Parathyroid adenoma (tissue), 2 donors: ENCODE measurements at regions not wholly inside any gene's neighbourhood (a gene's known extent, or its start where the extent isn't known, plus 50 kb on each side); places are given as distances from the start of the nearest gene placed in this dataset.
"Not testable (repeated sequence)": the region's sequence is repeated elsewhere in the genome, so short reads cannot be mapped to it uniquely, and the experiment has no call there.

ENCODE experiments used
- H2AFZ ChIP-seq: fragments of 300-600 bp; sonication (generic); one replicate; pipeline ENCODE4 v1.7.0; 2017; ENCODE audit warnings: antibody characterized with exemption, mild to moderate bottlenecking
- H3K27ac ChIP-seq: fragments of 300-600 bp; sonication (generic); one replicate; pipeline ENCODE4 v1.7.0; 2017
- H3K27me3 ChIP-seq: fragments of 300-600 bp; sonication (generic); one replicate; pipeline ENCODE4 v1.7.0; 2017; ENCODE audit warnings: low read length; ENCODE audit not compliant: control insufficient read depth, insufficient read depth
- H3K36me3 ChIP-seq: fragments of 300-600 bp; sonication (generic); one replicate; pipeline ENCODE4 v1.7.0; 2017; ENCODE audit warnings: low read length; ENCODE audit not compliant: control insufficient read depth, insufficient read depth
- H3K4me1 ChIP-seq: fragments of 300-600 bp; sonication (generic); one replicate; pipeline ENCODE4 v1.7.0; 2017; ENCODE audit warnings: control low read depth
- H3K4me2 ChIP-seq: fragments of 300-600 bp; sonication (generic); one replicate; pipeline ENCODE4 v1.7.0; 2017; ENCODE audit warnings: low read length
- H3K4me3 ChIP-seq: fragments of 300-600 bp; sonication (generic); one replicate; pipeline ENCODE4 v1.7.0; 2017; ENCODE audit warnings: low read depth, low read length
- H3K79me2 ChIP-seq: fragments of 300-600 bp; sonication (generic); one replicate; pipeline ENCODE4 v1.7.0; 2017; ENCODE audit warnings: control low read depth
- H3K9ac ChIP-seq: fragments of 300-600 bp; sonication (generic); one replicate; pipeline ENCODE4 v1.7.0; 2017; ENCODE audit warnings: mild to moderate bottlenecking
- H3K9me3 ChIP-seq: fragments of 300-600 bp; sonication (generic); one replicate; pipeline ENCODE4 v1.7.0; 2017; ENCODE audit warnings: low read length; ENCODE audit not compliant: control insufficient read depth
- TF ChIP-seq, protein P1 (sequence below): fragments of 300-600 bp; sonication (generic); IDR thresholded peaks from one replicate; pipeline ENCODE4 v1.7.0; 2017; ENCODE audit warnings: antibody characterized with exemption, mild to moderate bottlenecking
- donor health status: primary hyperparathyroidism.

DNA sequence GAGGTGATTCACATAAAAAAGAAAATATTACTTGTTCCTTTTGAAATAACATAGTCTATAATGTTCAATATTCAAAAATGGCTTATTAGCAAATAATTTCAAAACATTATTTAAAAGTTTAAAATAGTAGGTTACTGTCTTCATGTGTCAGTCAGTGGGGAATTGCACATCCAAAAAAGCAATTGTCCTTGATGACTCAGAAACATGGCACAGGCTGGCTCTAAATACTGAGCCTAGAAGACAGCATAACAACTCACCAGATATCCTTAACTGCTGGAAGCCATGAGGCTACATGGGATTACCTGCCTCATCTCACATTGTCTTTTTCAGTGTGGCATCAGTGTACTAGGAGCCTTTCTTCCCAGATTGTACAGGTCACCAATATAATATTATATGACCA lies 439.5 kb upstream of the RGMB start:
- no peaks in the 10 kb centered on the region for H3K79me2 ChIP-seq
- H3K4me2 ChIP-seq: no peak overlapping the region
- H3K9me3 ChIP-seq: no peaks in the 10 kb centered on the region
- no peak overlapping the region for H2AFZ ChIP-seq
- TF ChIP-seq, protein P1, sequence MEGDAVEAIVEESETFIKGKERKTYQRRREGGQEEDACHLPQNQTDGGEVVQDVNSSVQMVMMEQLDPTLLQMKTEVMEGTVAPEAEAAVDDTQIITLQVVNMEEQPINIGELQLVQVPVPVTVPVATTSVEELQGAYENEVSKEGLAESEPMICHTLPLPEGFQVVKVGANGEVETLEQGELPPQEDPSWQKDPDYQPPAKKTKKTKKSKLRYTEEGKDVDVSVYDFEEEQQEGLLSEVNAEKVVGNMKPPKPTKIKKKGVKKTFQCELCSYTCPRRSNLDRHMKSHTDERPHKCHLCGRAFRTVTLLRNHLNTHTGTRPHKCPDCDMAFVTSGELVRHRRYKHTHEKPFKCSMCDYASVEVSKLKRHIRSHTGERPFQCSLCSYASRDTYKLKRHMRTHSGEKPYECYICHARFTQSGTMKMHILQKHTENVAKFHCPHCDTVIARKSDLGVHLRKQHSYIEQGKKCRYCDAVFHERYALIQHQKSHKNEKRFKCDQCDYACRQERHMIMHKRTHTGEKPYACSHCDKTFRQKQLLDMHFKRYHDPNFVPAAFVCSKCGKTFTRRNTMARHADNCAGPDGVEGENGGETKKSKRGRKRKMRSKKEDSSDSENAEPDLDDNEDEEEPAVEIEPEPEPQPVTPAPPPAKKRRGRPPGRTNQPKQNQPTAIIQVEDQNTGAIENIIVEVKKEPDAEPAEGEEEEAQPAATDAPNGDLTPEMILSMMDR: no peak
- H3K36me3 ChIP-seq: no peaks in the 10 kb centered on the region
- H3K9ac ChIP-seq: no peak overlapping the region
- no peaks in the 10 kb centered on the region for H3K4me1 ChIP-seq
- no peak overlapping the region for H3K4me3 ChIP-seq
- no peak overlapping the region for H3K27ac ChIP-seq
- H3K27me3 ChIP-seq: no peaks in the 10 kb centered on the region

DNA sequence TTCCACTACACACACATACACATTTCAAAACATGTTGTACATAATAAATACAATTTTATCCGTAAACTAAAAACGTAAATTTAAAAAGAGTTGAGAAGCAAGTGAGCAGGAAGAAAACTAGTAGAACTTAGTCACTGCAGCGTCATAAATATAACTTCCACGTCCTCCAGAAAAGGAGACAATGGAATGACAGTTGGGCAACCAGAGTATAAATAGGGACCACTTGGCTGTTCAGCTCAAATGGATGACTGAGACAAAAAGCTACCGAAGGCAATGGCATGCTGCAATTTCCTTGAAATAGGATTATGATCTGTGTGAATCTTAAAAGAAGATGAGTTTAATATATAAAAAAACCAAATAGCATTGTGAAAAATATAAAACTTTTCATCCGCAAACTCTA lies 438.5 kb upstream of the RGMB start:
- H3K36me3 ChIP-seq: no peaks in the 10 kb centered on the region
- H3K4me1 ChIP-seq: no peaks in the 10 kb centered on the region
- no peaks in the 10 kb centered on the region for H3K27me3 ChIP-seq
- TF ChIP-seq, protein P1: no peak
- no peak overlapping the region for H3K9ac ChIP-seq
- H3K27ac ChIP-seq: no peak overlapping the region
- H2AFZ ChIP-seq: no peak overlapping the region
- H3K79me2 ChIP-seq: no peaks in the 10 kb centered on the region
- no peak overlapping the region for H3K4me2 ChIP-seq
- no peak overlapping the region for H3K4me3 ChIP-seq
- no peaks in the 10 kb centered on the region for H3K9me3 ChIP-seq

DNA sequence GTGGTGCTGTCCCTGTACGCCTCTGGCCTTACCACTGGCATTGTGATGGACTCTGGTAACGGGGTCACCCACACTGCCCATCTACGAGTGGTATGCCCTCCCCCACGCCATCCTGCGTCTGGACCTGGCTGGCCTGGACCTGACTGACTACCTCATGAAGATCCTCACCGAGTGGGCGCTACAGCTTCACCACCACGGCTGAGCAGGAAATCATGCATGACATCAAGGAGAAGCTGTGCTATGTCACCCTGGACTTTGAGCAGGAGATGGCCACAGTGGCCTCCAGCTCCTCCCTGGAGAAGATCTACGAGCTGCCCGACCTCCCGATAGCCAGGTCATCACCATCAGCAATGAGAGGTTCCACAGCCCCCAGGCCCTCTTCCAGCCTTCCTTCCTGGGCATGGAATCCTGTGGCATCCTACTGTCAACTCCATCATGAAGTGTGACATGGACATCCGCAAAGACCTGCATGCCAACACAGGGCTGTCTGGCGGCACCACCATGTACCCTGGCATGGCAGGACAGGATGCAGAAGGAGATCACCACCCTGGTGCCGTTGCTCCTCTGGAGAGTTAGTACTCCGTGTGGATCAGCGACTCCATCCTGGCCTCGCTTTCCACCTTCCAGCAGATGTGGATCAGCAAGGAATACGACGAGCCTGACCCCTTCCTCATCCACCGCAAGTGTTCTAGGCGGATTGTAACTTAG lies 434.2 kb upstream of the RGMB start:
- H3K4me2 ChIP-seq: no peak overlapping the region
- no peak overlapping the region for H2AFZ ChIP-seq
- TF ChIP-seq, protein P1: no peak
- H3K9me3 ChIP-seq: no peaks in the 10 kb centered on the region
- no peaks in the 10 kb centered on the region for H3K36me3 ChIP-seq
- H3K27me3 ChIP-seq: no peaks in the 10 kb centered on the region
- no peaks in the 10 kb centered on the region for H3K79me2 ChIP-seq
- no peak overlapping the region for H3K27ac ChIP-seq
- H3K9ac ChIP-seq: no peak overlapping the region
- H3K4me3 ChIP-seq: no peak overlapping the region
- H3K4me1 ChIP-seq: no peaks in the 10 kb centered on the region

DNA sequence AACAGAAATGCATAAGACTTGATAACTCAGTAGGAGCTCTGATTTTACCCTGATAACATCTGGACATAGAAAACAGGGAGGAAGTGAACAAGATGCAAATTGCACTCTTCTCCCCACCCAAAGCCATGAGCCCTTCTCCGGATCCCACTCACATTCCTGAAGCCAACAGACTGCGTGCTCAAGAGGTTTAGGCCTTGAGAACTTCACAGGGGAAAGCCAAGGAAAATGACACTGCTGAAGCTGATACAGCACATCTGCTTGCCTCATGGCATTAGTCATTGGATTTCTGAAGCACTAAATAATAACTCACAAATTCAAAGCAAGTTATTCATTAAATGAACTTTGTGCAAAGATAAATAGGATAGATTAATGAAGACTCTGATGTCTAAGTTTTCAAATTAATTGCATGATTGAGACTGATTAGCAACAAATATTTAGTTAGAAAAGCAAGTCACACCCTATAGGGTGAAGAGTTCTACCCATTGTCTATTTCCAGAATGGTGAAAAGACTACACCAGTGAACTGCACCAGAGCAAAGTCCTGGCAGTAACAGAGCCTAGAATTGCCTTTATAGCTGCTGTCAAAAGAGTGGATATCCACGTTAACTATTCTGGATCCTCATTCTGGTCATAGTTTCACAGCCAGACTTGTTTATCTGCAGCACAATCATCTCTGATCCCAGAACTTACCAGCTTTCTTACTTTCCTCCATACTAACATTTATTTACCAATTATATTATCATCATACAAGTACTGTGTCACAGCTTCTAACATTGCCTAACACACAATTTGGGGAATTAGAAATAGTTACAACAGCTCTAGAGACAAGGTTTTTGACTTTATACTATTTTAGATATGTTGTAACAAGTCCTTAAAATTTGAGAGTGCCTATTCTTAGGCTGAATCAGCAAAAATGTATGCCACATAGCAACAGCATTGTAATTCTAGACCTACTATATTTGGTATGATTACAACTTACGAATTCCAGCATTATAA lies 432.1 kb upstream of the RGMB start:
- Histone ChIP-seq H3K4me1 (no peaks in the 10 kb centered on the region), H2AFZ (no peak overlapping the region), H3K4me2 (no peak overlapping the region), H3K79me2 (no peaks in the 10 kb centered on the region), H3K27me3 (no peaks in the 10 kb centered on the region), H3K27ac (no peak overlapping the region), H3K9me3 (no peaks in the 10 kb centered on the region), H3K36me3 (no peaks in the 10 kb centered on the region), H3K9ac (no peak overlapping the region), H3K4me3 (no peak overlapping the region)
- TF ChIP-seq, protein P1: no peak

DNA sequence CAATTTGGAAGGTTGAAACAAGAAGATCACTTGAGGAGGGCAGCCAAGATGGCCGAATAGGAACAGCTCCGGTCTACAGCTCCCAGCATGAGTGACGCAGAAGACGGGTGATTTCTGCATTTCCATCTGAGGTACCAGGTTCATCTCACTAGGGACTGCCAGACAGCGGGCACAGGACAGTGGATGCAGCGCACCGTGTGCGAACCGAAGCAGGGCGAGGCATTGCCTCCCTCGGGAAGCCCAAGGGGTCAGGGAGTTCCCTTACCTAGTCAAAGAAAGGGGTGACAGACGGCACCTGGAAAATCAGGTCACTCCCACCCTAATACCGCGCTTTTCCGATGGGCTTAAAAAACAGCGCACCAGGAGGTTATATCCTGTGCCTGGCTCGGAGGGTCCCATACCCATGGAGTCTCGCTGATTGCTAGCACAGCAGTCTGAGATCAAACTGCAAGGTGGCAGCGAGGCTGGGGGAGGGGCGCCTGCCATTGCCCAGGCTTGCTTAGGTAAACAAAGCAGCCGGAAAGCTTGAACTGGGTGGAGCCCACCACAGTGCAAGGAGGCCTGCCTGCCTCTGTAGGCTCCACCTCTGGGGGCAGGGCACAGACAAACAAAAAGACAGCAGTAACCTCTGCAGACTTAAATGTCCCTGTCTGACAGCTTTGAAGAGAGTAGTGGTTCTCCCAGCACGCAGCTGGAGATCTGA lies 430.4 kb upstream of the RGMB start:
- not testable (repeated sequence) for H3K9me3 ChIP-seq, H3K27me3 ChIP-seq, H3K4me2 ChIP-seq, H3K4me3 ChIP-seq, H2AFZ ChIP-seq, H3K4me1 ChIP-seq, H3K9ac ChIP-seq, H3K36me3 ChIP-seq, H3K27ac ChIP-seq, H3K79me2 ChIP-seq
